Activated CD4-positive, alpha-beta memory T cell treated with anti-CD3 and anti-CD28 coated beads for 36 hours (primary cell): ENCODE measurements at regions not wholly inside any gene's neighbourhood (a gene's known extent, or its start where the extent isn't known, plus 50 kb on each side); places are given as distances from the start of the nearest gene placed in this dataset.
"Not testable (repeated sequence)": the region's sequence is repeated elsewhere in the genome, so short reads cannot be mapped to it uniquely, and the experiment has no call there.

Source experiments
- CTCF ChIA-PET: fragments of 350-600 bp; sonication (Branson Sonifier 250); formaldehyde crosslinking; loops from one replicate; lab custom pipeline; 2021; ENCODE audit warnings: antibody characterized with exemption, inconsistent platforms; lab: Charles Lee
- POLR2A ChIA-PET: fragments of 350-600 bp; sonication (Branson Sonifier 250); formaldehyde crosslinking; loops from one replicate; lab custom pipeline; 2021; ENCODE audit warnings: antibody characterized with exemption; lab: Charles Lee
- DNase-seq: peaks from one replicate; pipeline ENCODE4 v3.0.0-alpha.2; 2020
- H3K27ac Mint-ChIP-seq: one replicate; pipeline ENCODE4 v1.8.0; 2021; ENCODE audit warnings: mixed read lengths
- H3K27me3 Mint-ChIP-seq: one replicate; pipeline ENCODE4 v1.8.0; 2021; ENCODE audit warnings: mixed read lengths
- H3K36me3 Mint-ChIP-seq: one replicate; pipeline ENCODE4 v1.8.0; 2021; ENCODE audit warnings: mixed read lengths
- H3K4me1 Mint-ChIP-seq: one replicate; pipeline ENCODE4 v1.8.0; 2021; ENCODE audit warnings: low read depth, mixed read lengths
- H3K4me3 Mint-ChIP-seq: one replicate; pipeline ENCODE4 v1.8.0; 2021; ENCODE audit warnings: mild to moderate bottlenecking, mixed read lengths
- H3K9me3 Mint-ChIP-seq: one replicate; pipeline ENCODE4 v1.8.0; 2021; ENCODE audit warnings: mixed read lengths
- intact Hi-C: fragments of 100-400 bp; cut with micrococcal nuclease; formaldehyde crosslinking; loops from one replicate; pipeline ENCODE4 v1.15.1; 2023

GRCh38 chr1:3995141-3995780 is 95.2 kb upstream of the C1orf174 start:
- H3K27me3 Mint-ChIP-seq = peaks cover 13% of the 10 kb centered on the region
- H3K27ac Mint-ChIP-seq = no peak overlapping the region
- no peak for DNase-seq
- ChIA-PET POLR2A (no interaction called here), CTCF (no interaction called here)
- intact Hi-C loops = no loop called here
- no peaks in the 10 kb centered on the region for H3K36me3 Mint-ChIP-seq
- H3K4me1 Mint-ChIP-seq = no peaks in the 10 kb centered on the region
- no peak overlapping the region for H3K4me3 Mint-ChIP-seq
- peaks cover 8% of the 10 kb centered on the region for H3K9me3 Mint-ChIP-seq

- POLR2A ChIA-PET = no interaction called here
- H3K4me3 Mint-ChIP-seq = no peak overlapping the region
- peaks cover 4% of the 10 kb centered on the region for H3K9me3 Mint-ChIP-seq
- intact Hi-C loops = no loop called here
- H3K27ac Mint-ChIP-seq = no peak overlapping the region
- no peaks in the 10 kb centered on the region for H3K4me1 Mint-ChIP-seq
- H3K27me3 Mint-ChIP-seq = peaks cover 19% of the 10 kb centered on the region
- CTCF ChIA-PET = no interaction called here
- no peaks in the 10 kb centered on the region for H3K36me3 Mint-ChIP-seq
- DNase-seq = no peak
These were observed 97.0 kb upstream of the C1orf174 start for GRCh38 chr1:3996846-3997705.

GRCh38 chr1:3998086-3998485 is 98.0 kb upstream of the C1orf174 start:
- H3K36me3 Mint-ChIP-seq = no peaks in the 10 kb centered on the region
- H3K4me3 Mint-ChIP-seq = no peak overlapping the region
- peaks cover 17% of the 10 kb centered on the region for H3K27me3 Mint-ChIP-seq
- H3K9me3 Mint-ChIP-seq = no peaks in the 10 kb centered on the region
- ChIA-PET POLR2A (no interaction called here), CTCF (no interaction called here)
- intact Hi-C loops = no loop called here
- DNase-seq = no peak
- H3K4me1 Mint-ChIP-seq = no peaks in the 10 kb centered on the region
- no peak overlapping the region for H3K27ac Mint-ChIP-seq

GRCh38 chr1:3999514-3999913 is 99.4 kb upstream of the C1orf174 start:
- peaks cover 17% of the 10 kb centered on the region for H3K27me3 Mint-ChIP-seq
- CTCF ChIA-PET, H3K4me1 Mint-ChIP-seq, POLR2A ChIA-PET, H3K36me3 Mint-ChIP-seq, H3K27ac Mint-ChIP-seq, H3K4me3 Mint-ChIP-seq, intact Hi-C loops, DNase-seq, H3K9me3 Mint-ChIP-seq: not testable (repeated sequence)

GRCh38 chr1:3999941-4000735 is 100.1 kb upstream of the C1orf174 start:
- Mint-ChIP-seq H3K4me3 (no peak overlapping the region), H3K36me3 (no peaks in the 10 kb centered on the region), H3K27me3 (peaks cover 17% of the 10 kb centered on the region), H3K4me1 (no peaks in the 10 kb centered on the region), H3K9me3 (no peaks in the 10 kb centered on the region), H3K27ac (no peak overlapping the region)
- POLR2A ChIA-PET = no interaction called here
- no peak for DNase-seq
- CTCF ChIA-PET = no interaction called here
- intact Hi-C loops = no loop called here

GRCh38 chr1:4000811-4001251 is 100.8 kb upstream of the C1orf174 start:
- no peaks in the 10 kb centered on the region for H3K36me3 Mint-ChIP-seq
- ChIA-PET POLR2A (no interaction called here), CTCF (no interaction called here)

GRCh38 chr1:4001461-4001860 is 101.4 kb upstream of the C1orf174 start:
- Mint-ChIP-seq H3K27ac (no peak overlapping the region), H3K4me3 (no peak overlapping the region), H3K36me3 (no peaks in the 10 kb centered on the region), H3K27me3 (peaks cover 17% of the 10 kb centered on the region), H3K4me1 (no peaks in the 10 kb centered on the region), H3K9me3 (no peaks in the 10 kb centered on the region)
- POLR2A ChIA-PET = no interaction called here
- no peak for DNase-seq
- intact Hi-C loops = no loop called here
- CTCF ChIA-PET = no interaction called here

More at GRCh38 chr1:4000811-4001251, 100.8 kb upstream of the C1orf174 start:
- intact Hi-C loops = no loop called here
- no peak for DNase-seq
- H3K27me3 Mint-ChIP-seq = peaks cover 17% of the 10 kb centered on the region
- no peaks in the 10 kb centered on the region for H3K9me3 Mint-ChIP-seq
- H3K4me1 Mint-ChIP-seq = no peaks in the 10 kb centered on the region
- H3K4me3 Mint-ChIP-seq = no peak overlapping the region
- no peak overlapping the region for H3K27ac Mint-ChIP-seq

GRCh38 chr1:4002061-4002521 is 102.0 kb upstream of the C1orf174 start:
- H3K36me3 Mint-ChIP-seq = no peaks in the 10 kb centered on the region
- peaks cover 3% of the 10 kb centered on the region for H3K9me3 Mint-ChIP-seq
- H3K27me3 Mint-ChIP-seq = peaks cover 16% of the 10 kb centered on the region
- H3K27ac Mint-ChIP-seq = no peak overlapping the region
- CTCF ChIA-PET = no interaction called here
- POLR2A ChIA-PET = no interaction called here
- no peak overlapping the region for H3K4me3 Mint-ChIP-seq
- no peaks in the 10 kb centered on the region for H3K4me1 Mint-ChIP-seq
- intact Hi-C loops = no loop called here
- no peak for DNase-seq

- H3K36me3 Mint-ChIP-seq = no peaks in the 10 kb centered on the region
- intact Hi-C loops = no loop called here
- no peak for DNase-seq
- POLR2A ChIA-PET = no interaction called here
- no peaks in the 10 kb centered on the region for H3K4me1 Mint-ChIP-seq
- CTCF ChIA-PET = no interaction called here
- peaks cover 6% of the 10 kb centered on the region for H3K9me3 Mint-ChIP-seq
- H3K27me3 Mint-ChIP-seq = peaks cover 16% of the 10 kb centered on the region
- no peak overlapping the region for H3K4me3 Mint-ChIP-seq
- H3K27ac Mint-ChIP-seq = no peak overlapping the region
These were observed 102.7 kb upstream of the C1orf174 start for GRCh38 chr1:4002741-4003140.

GRCh38 chr1:4003846-4004505 is 103.9 kb upstream of the C1orf174 start:
- ChIA-PET CTCF (interaction anchor here (0.7 kb wide), 1 partner anchor 93 kb away, joined by 4 read pairs; no protein-coding TSS in a partner anchor), POLR2A (no interaction called here)
- Mint-ChIP-seq H3K27me3 (peaks cover 12% of the 10 kb centered on the region), H3K4me3 (no peak overlapping the region), H3K27ac (no peak overlapping the region), H3K9me3 (peaks cover 9% of the 10 kb centered on the region), H3K4me1 (no peaks in the 10 kb centered on the region), H3K36me3 (no peaks in the 10 kb centered on the region)
- intact Hi-C loops = no loop called here
- no peak for DNase-seq

- no peak for DNase-seq
- CTCF ChIA-PET = no interaction called here
- H3K36me3 Mint-ChIP-seq = no peaks in the 10 kb centered on the region
- intact Hi-C loops = no loop called here
- no peaks in the 10 kb centered on the region for H3K4me1 Mint-ChIP-seq
- H3K27me3 Mint-ChIP-seq = peaks cover 9% of the 10 kb centered on the region
- H3K9me3 Mint-ChIP-seq = peaks cover 9% of the 10 kb centered on the region
- no peak overlapping the region for H3K27ac Mint-ChIP-seq
- POLR2A ChIA-PET = no interaction called here
- H3K4me3 Mint-ChIP-seq = no peak overlapping the region
These were observed 104.8 kb upstream of the C1orf174 start for GRCh38 chr1:4004635-4005430.
